Thymus (tissue), 11 donors: ENCODE measurements at regions not wholly inside any gene's neighbourhood (a gene's known extent, or its start where the extent isn't known, plus 50 kb on each side); places are given as distances from the start of the nearest gene placed in this dataset.

Experiments
- DNase-seq, 9 donors: peaks; one replicate each; pipeline ENCODE4 v3.0.0-alpha.2; 2013; ENCODE audit warnings: low spot score in 9 of 9, low read depth in 6 of 9, missing footprints in 1 of 9
- H3K27ac ChIP-seq, 2 donors: one replicate each; pipeline ENCODE4 v1.5.1; 2013; ENCODE audit warnings: control low read depth in 1 of 2, low read depth in 1 of 2, low read length in 1 of 2, mild to moderate bottlenecking in 1 of 2, moderate library complexity in 1 of 2
- H3K27me3 ChIP-seq, 2 donors: one replicate each; pipeline ENCODE4 v1.5.1; 2013; ENCODE audit warnings: low read length in 1 of 2; ENCODE audit not compliant: control insufficient read depth in 2 of 2, insufficient read depth in 1 of 2
- H3K36me3 ChIP-seq, 2 donors: one replicate each; pipeline ENCODE4 v1.5.1; 2013; ENCODE audit warnings: low read length in 1 of 2, mild to moderate bottlenecking in 1 of 2, moderate library complexity in 1 of 2; ENCODE audit not compliant: control insufficient read depth in 2 of 2, insufficient read depth in 2 of 2
- H3K4me1 ChIP-seq, 2 donors: one replicate each; pipeline ENCODE4 v1.5.1; 2013; ENCODE audit warnings: low read length in 2 of 2; ENCODE audit not compliant: control insufficient read depth in 2 of 2, insufficient read depth in 2 of 2
- H3K4me3 ChIP-seq, 2 donors: one replicate each; pipeline ENCODE4 v1.5.1; 2013; ENCODE audit warnings: low read length in 2 of 2, control low read depth in 1 of 2, mild to moderate bottlenecking in 1 of 2
- H3K9me3 ChIP-seq, 2 donors: one replicate each; pipeline ENCODE4 v1.5.1; 2013; ENCODE audit warnings: low read length in 1 of 2, mild to moderate bottlenecking in 1 of 2; ENCODE audit not compliant: control insufficient read depth in 2 of 2, insufficient read depth in 1 of 2
- WGBS: extraction: QIAGEN DNeasy Blood & Tissue Kit; methylation state at CpG from one replicate; pipeline ENCODE4 v1.1.7; 2013; 5-methylcytosine and 5-hydroxymethylcytosine counted together
- donor health status: healthy.

DNA sequence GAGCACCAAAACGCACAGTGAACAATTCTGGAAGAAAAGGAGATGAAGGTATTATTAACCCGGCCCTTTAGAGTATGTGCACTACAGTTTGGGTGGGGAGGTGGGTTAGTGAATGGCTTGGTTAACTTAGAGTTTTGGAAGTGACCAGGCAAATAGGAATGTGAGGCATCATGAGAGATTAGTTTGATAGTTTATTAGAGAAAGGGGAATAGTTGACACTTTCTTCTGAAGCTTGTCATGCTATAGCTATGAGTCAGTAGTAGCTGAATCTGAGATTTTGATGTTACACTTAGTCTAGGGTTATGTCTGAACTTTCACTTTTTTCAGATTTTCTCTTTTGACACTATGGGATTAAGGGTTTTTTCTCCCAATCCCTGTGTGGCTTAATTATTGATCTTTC is 567.2 kb downstream of the SNAPC1 start:
- Histone ChIP-seq H3K4me3 (no peak overlapping the region), H3K27ac (no peak overlapping the region), H3K9me3 (no peaks in the 10 kb centered on the region), H3K36me3 (no peaks in the 10 kb centered on the region), H3K27me3 (no peaks in the 10 kb centered on the region), H3K4me1 (no peaks in the 10 kb centered on the region)
- no peak for DNase-seq
- 48% methylated on average over 2 of the region's 2 CpGs for WGBS

- H3K9me3 ChIP-seq = no peaks in the 10 kb centered on the region
- H3K27me3 ChIP-seq = no peaks in the 10 kb centered on the region
- H3K27ac ChIP-seq = no peak overlapping the region
- no peaks in the 10 kb centered on the region for H3K4me1 ChIP-seq
- no peaks in the 10 kb centered on the region for H3K36me3 ChIP-seq
- no peak for DNase-seq
- no peak overlapping the region for H3K4me3 ChIP-seq
- WGBS = 89% methylated on average over 5 of the region's 5 CpGs
Measured at GRCh38 chr14:62347562-62348011, 585.4 kb downstream of the SNAPC1 start.

DNA sequence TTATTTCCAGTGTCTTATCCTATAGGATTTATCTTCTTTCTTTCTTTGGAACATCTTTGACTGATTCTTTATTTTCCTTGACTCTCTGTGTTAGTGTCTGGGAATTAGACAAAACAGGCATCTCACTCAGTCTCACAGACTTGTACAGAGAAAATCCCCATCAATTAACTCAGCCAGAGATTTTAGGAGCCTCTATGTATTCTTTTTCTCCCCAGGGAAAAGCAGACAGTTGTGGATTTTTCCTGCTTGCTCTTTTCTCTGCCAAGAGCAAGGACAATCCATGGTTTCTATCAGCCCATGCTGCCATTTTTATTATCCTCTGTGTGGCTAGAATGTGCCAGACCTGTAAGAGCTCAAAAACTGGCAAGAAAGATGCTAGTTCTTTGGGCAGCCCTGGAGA is 595.1 kb downstream of the SNAPC1 start:
- Histone ChIP-seq H3K27ac (no peak overlapping the region), H3K36me3 (no peaks in the 10 kb centered on the region), H3K4me1 (no peaks in the 10 kb centered on the region), H3K9me3 (no peaks in the 10 kb centered on the region), H3K4me3 (no peak overlapping the region), H3K27me3 (no peaks in the 10 kb centered on the region)
- no peak for DNase-seq

- no peak overlapping the region for H3K27ac ChIP-seq
- H3K36me3 ChIP-seq = no peaks in the 10 kb centered on the region
- 90% methylated on average over 2 of the region's 2 CpGs for WGBS
- H3K9me3 ChIP-seq = no peaks in the 10 kb centered on the region
- H3K4me3 ChIP-seq = no peak overlapping the region
- no peaks in the 10 kb centered on the region for H3K27me3 ChIP-seq
- H3K4me1 ChIP-seq = no peaks in the 10 kb centered on the region
- DNase-seq = no peak
Measured at GRCh38 chr14:62364161-62364560, 601.9 kb downstream of the SNAPC1 start.

DNA sequence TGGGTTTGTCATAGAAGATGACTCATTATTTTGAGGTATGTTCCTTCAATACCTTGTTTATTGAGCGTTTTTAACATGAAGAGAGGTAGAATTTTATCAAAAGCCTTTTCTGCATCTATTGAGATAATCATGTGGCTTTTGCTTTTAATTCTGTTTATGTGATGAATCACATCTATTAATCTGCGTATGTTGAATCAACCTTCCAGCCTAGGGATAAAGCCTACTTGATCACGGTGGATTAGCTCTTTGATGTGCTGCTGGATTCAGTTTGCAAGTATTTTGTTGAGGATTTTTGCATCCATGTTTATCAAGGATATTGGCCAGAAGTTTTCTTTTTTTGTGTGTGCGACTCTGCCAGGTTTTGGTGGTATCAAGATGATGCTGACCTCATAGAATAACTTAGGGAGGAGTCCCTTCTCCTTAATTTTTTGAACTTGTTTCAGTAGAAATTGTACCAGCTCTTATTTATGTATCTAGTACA is 602.6 kb downstream of the SNAPC1 start:
- 92% methylated on average over 4 of the region's 4 CpGs for WGBS
- Histone ChIP-seq H3K27ac (no peak overlapping the region), H3K27me3 (no peaks in the 10 kb centered on the region), H3K4me1 (no peaks in the 10 kb centered on the region), H3K9me3 (no peaks in the 10 kb centered on the region), H3K4me3 (no peak overlapping the region), H3K36me3 (no peaks in the 10 kb centered on the region)
- DNase-seq = no peak

- Histone ChIP-seq H3K36me3 (no peaks in the 10 kb centered on the region), H3K27me3 (no peaks in the 10 kb centered on the region), H3K27ac (no peak overlapping the region), H3K4me1 (no peaks in the 10 kb centered on the region), H3K4me3 (no peak overlapping the region), H3K9me3 (no peaks in the 10 kb centered on the region)
- DNase-seq = no peak
Measured at GRCh38 chr14:62369919-62370560, 607.8 kb downstream of the SNAPC1 start.

- H3K4me3 ChIP-seq = no peak overlapping the region
- no peaks in the 10 kb centered on the region for H3K36me3 ChIP-seq
- DNase-seq = no peak
- H3K4me1 ChIP-seq = no peaks in the 10 kb centered on the region
- no peaks in the 10 kb centered on the region for H3K9me3 ChIP-seq
- H3K27me3 ChIP-seq = no peaks in the 10 kb centered on the region
- H3K27ac ChIP-seq = no peak overlapping the region
Measured at GRCh38 chr14:62373944-62374343, 611.7 kb downstream of the SNAPC1 start.

GRCh38 chr14:62378057-62378456 is 615.8 kb downstream of the SNAPC1 start:
- H3K4me1 ChIP-seq = no peaks in the 10 kb centered on the region
- no peaks in the 10 kb centered on the region for H3K9me3 ChIP-seq
- no peak overlapping the region for H3K27ac ChIP-seq
- H3K27me3 ChIP-seq = no peaks in the 10 kb centered on the region
- no peak for DNase-seq
- WGBS = 95% methylated on average over 2 of the region's 2 CpGs
- no peak overlapping the region for H3K4me3 ChIP-seq
- no peaks in the 10 kb centered on the region for H3K36me3 ChIP-seq

DNA sequence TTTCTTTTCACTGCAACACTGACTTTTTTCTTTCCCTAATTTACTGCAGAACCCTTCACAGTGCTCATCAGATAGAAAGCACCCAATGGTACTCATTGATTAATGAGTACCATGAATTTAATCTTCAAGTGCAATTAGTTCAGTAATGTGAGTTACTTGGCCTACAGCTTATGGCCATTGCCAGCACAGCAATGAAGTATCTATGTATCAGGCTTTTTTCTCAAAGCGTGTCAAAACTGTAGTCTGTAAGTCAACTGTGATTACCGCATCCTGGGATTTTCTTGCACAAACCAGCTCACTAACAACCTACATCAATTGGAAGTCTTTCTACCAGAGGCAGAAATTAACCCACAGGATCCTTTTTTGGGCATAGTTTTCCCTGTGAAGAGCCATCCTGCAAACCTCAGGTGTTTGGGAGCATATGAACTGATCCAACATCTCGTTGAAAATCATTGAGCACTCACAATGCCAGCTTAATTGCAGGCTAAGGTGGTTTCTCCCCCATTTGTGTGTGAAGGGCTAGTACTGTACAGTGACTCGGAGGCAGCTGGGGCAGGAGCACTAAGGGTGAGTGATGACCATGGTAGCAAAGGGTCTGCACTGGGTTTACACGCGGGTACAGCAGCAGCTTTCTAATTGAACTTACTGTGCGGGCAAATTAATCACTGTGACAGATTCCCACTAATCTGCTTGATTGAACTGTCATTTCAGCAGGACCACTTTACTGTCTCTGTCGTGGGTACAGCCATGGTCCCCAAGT is 619.3 kb downstream of the SNAPC1 start:
- H3K9me3 ChIP-seq = no peaks in the 10 kb centered on the region
- 90% methylated on average over 8 of the region's 8 CpGs for WGBS
- no peaks in the 10 kb centered on the region for H3K27me3 ChIP-seq
- H3K27ac ChIP-seq = no peak overlapping the region
- DNase-seq = no peak
- no peak overlapping the region for H3K4me3 ChIP-seq
- H3K4me1 ChIP-seq = no peaks in the 10 kb centered on the region
- H3K36me3 ChIP-seq = no peaks in the 10 kb centered on the region
